GM19239 (cell line): ENCODE measurements at regions not wholly inside any gene's neighbourhood (a gene's known extent, or its start where the extent isn't known, plus 50 kb on each side); places are given as distances from the start of the nearest gene placed in this dataset.

Experiments used
- DNase-seq: peaks from one replicate; pipeline ENCODE4 v3.0.0; 2011; ENCODE audit warnings: low spot score; ENCODE audit not compliant: insufficient read length
- FAIRE-seq: peaks from 2 replicates; lab custom pipeline; 2011; peaks lifted over from hg19 to GRCh38; lab: Jason Lieb, UNC

GRCh38 chr2:180751306-180751920 is 229.0 kb upstream of the UBE2E3 start:
- DNase-seq (no peak), FAIRE-seq (no peak)

GRCh38 chr2:180747728-180748127 is 232.7 kb upstream of the UBE2E3 start:
- DNase-seq: no peak
- no peak for FAIRE-seq

GRCh38 chr2:180743401-180743800 is 237.0 kb upstream of the UBE2E3 start:
- DNase-seq: no peak
- no peak for FAIRE-seq

- DNase-seq (no peak), FAIRE-seq (no peak)
Measured at GRCh38 chr2:180742801-180743200, 237.6 kb upstream of the UBE2E3 start.

- DNase-seq (no peak), FAIRE-seq (no peak)
Measured at GRCh38 chr2:180739070-180739469, 241.3 kb upstream of the UBE2E3 start.

- FAIRE-seq (no peak), DNase-seq (no peak)
Measured at GRCh38 chr2:180735799-180736198, 244.6 kb upstream of the UBE2E3 start.

GRCh38 chr2:180734382-180734781 is 246.0 kb upstream of the UBE2E3 start:
- no peak for DNase-seq

GRCh38 chr2:180733330-180733729 is 247.1 kb upstream of the UBE2E3 start:
- no peak for DNase-seq

More at GRCh38 chr2:180734382-180734781, 246.0 kb upstream of the UBE2E3 start:
- no peak for FAIRE-seq

GRCh38 chr2:180732337-180732736 is 248.1 kb upstream of the UBE2E3 start:
- DNase-seq: no peak
- FAIRE-seq: no peak

More at GRCh38 chr2:180733330-180733729, 247.1 kb upstream of the UBE2E3 start:
- no peak for FAIRE-seq

GRCh38 chr2:180730976-180731375 is 249.4 kb upstream of the UBE2E3 start:
- no peak for DNase-seq

GRCh38 chr2:180728928-180729559 is 251.4 kb upstream of the UBE2E3 start:
- FAIRE-seq (no peak), DNase-seq (no peak)

More at GRCh38 chr2:180730976-180731375, 249.4 kb upstream of the UBE2E3 start:
- no peak for FAIRE-seq

- DNase-seq: no peak
- FAIRE-seq: no peak
Measured at GRCh38 chr2:180723712-180724111, 256.7 kb upstream of the UBE2E3 start.

GRCh38 chr2:180722551-180723239 is 257.7 kb upstream of the UBE2E3 start:
- no peak for FAIRE-seq

GRCh38 chr2:180720829-180721228 is 259.6 kb upstream of the UBE2E3 start:
- DNase-seq (no peak), FAIRE-seq (no peak)

More at GRCh38 chr2:180722551-180723239, 257.7 kb upstream of the UBE2E3 start:
- no peak for DNase-seq

- DNase-seq (no peak), FAIRE-seq (no peak)
Measured at GRCh38 chr2:180717588-180717987, 262.8 kb upstream of the UBE2E3 start.

- DNase-seq (no peak), FAIRE-seq (no peak)
Measured at GRCh38 chr2:180716186-180717180, 263.9 kb upstream of the UBE2E3 start.

GRCh38 chr2:180715044-180715443 is 265.4 kb upstream of the UBE2E3 start:
- no peak for FAIRE-seq

GRCh38 chr2:180709392-180710145 is 270.8 kb upstream of the UBE2E3 start:
- DNase-seq: no peak
- FAIRE-seq: no peak

More at GRCh38 chr2:180715044-180715443, 265.4 kb upstream of the UBE2E3 start:
- DNase-seq: no peak

- DNase-seq (no peak), FAIRE-seq (no peak)
Measured at GRCh38 chr2:180707884-180708205, 272.6 kb upstream of the UBE2E3 start.
